ENCODE measurements at regions not wholly inside any gene's neighbourhood (a gene's known extent, or its start where the extent isn't known, plus 50 kb on each side); places are given as distances from the start of the nearest gene placed in this dataset.

DNA sequence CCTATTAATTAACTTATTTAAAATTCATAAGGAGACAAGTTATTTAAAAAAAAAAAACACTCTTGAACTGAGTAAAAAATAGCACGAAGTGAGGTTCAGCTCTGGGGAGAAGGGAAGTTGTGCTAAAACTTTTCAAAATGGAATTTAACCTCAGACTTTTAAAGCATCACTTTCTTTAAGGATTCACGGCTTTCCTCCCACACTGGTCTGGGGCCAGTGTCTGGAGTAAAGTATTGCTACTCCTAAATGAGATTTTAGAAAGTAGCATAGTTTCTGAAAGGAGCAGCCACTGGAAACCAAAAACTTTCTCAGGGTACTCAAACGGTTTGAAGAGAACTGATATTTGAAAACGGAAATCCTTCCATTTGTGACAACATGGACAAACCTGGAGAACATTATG is 97.7 kb upstream of the CYP1B1 start:
- Mint-ChIP-seq H3K4me1 (peaks cover 0 to 2% (median 0%) of the 10 kb centered on the region in 3 donors), H3K27me3 (peaks cover 16% of the 10 kb centered on the region), H3K36me3 (no peaks in the 10 kb centered on the region), H3K4me3 (no peak overlapping the region), H3K27ac (no peak overlapping the region), H3K9me3 (peaks cover 0 to 3% (median 0%) of the 10 kb centered on the region in 3 donors)

DNA sequence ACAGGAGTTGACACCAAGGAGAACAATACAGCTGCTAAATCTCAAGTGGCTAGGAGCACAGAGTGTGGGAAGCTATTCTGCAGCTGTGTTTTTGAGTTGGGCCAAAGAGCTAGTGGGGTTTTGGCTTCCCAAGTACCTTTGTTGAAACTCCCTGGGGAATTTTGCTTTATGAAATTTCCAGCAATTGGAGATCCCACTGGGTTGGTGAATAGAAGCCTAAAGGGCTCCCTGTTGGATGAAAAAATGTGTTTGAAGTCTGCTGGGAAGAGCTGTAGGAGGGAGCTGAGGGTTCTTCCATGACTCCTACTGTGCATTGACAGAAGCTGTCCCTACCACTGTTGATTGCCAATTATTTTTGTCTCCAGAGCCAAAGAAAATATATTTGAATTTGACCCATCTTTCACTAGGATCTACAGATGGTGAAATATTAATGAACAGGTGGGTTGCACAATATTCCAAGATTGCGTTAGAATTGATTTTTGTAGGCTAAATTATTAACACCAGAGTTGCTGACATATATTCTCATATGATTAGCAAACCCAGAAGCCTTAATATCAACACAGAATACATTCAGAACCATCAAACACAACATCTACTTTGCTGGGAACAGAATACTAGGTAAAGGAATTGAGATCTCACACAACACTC is 95.4 kb upstream of the CYP1B1 start:
- Mint-ChIP-seq H3K4me1 (peaks cover 0 to 2% (median 0%) of the 10 kb centered on the region in 3 donors), H3K27ac (no peak overlapping the region), H3K9me3 (peaks cover 0 to 3% (median 0%) of the 10 kb centered on the region in 3 donors), H3K36me3 (no peaks in the 10 kb centered on the region), H3K4me3 (no peak overlapping the region), H3K27me3 (peaks cover 16% of the 10 kb centered on the region)

DNA sequence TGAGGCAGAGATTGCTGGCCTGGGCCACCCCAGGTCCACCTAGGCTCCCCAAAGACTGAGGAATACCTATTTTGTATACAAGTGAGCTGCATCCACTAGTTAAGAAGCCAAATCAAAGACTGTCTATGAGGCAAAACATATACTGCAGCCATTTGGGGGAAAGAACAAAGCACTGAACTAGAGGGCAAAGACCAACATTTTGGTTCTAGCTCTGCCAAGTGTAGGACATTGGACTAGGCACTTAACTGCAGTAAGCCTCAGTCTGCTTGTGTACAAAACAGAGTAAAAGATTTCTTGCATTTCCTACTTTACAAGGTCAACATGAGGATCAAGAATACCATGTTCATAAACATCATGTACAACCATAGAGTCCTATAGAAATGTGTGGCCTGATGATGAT is 94.8 kb upstream of the CYP1B1 start:
- no peaks in the 10 kb centered on the region for H3K36me3 Mint-ChIP-seq
- H3K27ac Mint-ChIP-seq, result no peak overlapping the region
- H3K4me1 Mint-ChIP-seq, result peaks cover 0 to under 1% (median 0%) of the 10 kb centered on the region in 3 donors
- no peak overlapping the region for H3K4me3 Mint-ChIP-seq
- H3K9me3 Mint-ChIP-seq, result peaks cover 0 to 3% (median 0%) of the 10 kb centered on the region in 3 donors
- peaks cover 17% of the 10 kb centered on the region for H3K27me3 Mint-ChIP-seq

DNA sequence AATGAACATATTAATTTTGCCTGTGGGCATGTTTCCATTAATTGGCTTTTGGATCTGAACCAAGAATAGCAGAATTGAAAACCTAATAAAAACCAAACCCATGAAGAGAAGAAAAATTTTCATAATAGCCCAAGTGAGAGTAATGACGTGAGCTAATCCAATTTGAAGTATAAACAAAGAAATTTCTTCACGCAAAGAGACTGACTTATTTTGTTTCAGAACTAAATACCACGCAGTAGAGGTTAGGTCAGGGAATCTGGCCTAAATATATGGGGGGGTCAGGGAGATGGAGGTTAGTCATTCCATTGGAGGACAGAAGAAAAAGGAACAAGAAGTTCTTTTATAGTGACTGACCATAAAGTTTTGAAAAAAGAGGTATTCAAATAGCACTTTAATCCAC is 94.1 kb upstream of the CYP1B1 start:
- Mint-ChIP-seq H3K4me1 (peaks cover 0 to 2% (median 0%) of the 10 kb centered on the region in 3 donors), H3K9me3 (peaks cover 0 to 3% (median 0%) of the 10 kb centered on the region in 3 donors), H3K27me3 (peaks cover 17% of the 10 kb centered on the region), H3K27ac (no peak overlapping the region), H3K4me3 (no peak overlapping the region), H3K36me3 (no peaks in the 10 kb centered on the region)

DNA sequence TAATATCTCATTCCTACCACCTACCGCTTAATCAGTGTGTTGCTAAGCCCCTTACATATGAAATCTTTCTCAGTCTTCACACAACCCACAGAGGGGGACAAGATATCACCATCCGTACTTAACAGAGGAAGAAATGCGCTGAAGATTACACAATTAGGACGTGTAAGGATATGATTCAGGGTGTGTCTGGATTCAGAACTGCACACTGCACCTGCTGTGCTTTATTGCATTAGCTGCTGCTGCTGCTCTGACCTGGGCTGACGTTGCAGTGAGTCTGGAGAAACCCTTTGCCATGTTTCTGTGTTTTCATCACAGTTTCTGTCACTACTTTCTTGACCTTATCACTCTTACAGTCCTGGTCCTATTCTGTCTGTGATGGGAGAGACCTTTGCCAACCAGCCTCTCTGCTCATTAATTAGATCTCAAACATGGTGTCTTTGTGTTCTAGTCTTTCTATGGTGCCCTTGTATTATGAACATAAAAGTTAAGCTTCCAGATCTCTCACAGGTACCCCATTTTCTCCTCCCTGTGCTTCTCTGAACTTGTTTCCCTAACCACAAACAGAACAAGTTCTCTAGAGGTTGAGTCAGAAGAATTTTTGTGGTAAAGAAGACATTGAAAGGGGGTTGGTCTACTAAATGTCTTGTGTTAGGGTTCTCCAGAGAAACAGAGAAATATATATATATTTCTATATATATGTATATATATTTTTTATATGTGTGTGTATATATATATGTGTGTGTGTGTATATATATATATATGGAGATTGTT is 92.9 kb upstream of the CYP1B1 start:
- peaks cover 0 to 7% (median 0%) of the 10 kb centered on the region in 3 donors for H3K4me1 Mint-ChIP-seq
- peaks cover 23% of the 10 kb centered on the region for H3K27me3 Mint-ChIP-seq
- peaks cover 0 to 3% (median 0%) of the 10 kb centered on the region in 3 donors for H3K9me3 Mint-ChIP-seq
- H3K4me3 Mint-ChIP-seq, result no peak overlapping the region
- H3K27ac Mint-ChIP-seq, result no peak overlapping the region
- H3K36me3 Mint-ChIP-seq, result no peaks in the 10 kb centered on the region

DNA sequence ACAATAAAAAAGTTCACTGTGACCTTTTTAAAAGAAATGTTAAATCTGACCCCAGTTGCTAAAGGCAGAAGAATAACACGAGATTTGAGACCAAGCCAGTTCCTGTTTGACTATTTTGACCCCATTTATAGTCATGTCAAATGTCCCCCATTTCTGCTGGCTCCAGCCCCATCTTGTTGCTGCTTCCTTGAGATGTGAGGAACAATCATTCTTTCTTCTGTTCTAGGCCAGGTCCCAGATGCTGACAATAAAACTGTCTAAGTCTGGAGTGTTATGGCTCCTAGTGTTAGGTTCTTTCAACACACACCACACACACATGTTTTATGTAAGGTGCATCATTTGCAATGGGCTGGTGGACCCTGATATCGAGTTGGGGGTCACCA is 92.0 kb upstream of the CYP1B1 start:
- Mint-ChIP-seq H3K36me3 (no peaks in the 10 kb centered on the region), H3K4me3 (no peak overlapping the region), H3K27ac (no peak overlapping the region), H3K9me3 (peaks cover 0 to 3% (median 0%) of the 10 kb centered on the region in 3 donors), H3K4me1 (peaks cover 0 to 7% (median 0%) of the 10 kb centered on the region in 3 donors), H3K27me3 (peaks cover 23% of the 10 kb centered on the region)

DNA sequence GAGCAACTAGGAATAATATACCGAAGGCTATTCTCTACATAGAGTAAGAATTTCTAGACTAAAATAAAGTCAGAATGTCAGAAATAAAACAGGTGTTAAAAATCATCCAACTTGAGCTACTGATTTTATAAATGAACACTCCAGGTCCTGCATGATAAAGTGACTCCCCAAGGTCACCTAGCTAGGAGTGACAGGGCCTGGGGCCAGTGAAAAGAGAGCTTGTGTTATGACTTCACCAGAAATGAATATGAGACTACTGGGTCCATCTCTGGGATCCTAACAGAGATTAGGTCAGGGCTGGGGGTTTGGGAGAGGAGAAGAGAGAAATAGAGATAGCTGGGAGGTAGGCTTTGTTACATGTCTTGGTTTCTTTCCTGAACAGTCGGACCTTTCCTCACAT is 89.7 kb upstream of the CYP1B1 start:
- Mint-ChIP-seq H3K27me3 (peaks cover 22% of the 10 kb centered on the region), H3K4me3 (no peak overlapping the region), H3K27ac (no peak overlapping the region), H3K36me3 (no peaks in the 10 kb centered on the region), H3K4me1 (peaks cover 0 to 7% (median 0%) of the 10 kb centered on the region in 3 donors), H3K9me3 (peaks cover 0 to 2% (median 0%) of the 10 kb centered on the region in 3 donors)

DNA sequence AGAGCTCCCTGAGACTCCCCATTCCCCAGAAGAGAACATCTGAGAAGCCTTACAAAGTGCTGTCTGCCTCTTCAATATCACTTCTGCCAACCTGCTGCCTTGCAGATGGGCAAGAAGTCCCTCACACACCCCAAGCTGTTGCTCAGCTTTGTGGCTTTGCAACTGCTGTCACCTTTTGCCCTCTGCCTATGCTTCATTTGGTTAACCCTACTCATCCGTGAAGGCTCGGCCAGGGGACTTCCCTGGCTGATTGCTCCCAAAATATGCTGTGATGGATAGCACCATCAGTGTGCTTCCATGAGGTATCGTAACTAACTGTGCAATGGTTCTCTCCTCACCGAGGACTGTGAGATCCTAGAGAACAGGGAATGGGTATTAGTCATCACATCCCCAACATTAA is 88.9 kb upstream of the CYP1B1 start:
- Mint-ChIP-seq H3K27me3 (peaks cover 18% of the 10 kb centered on the region), H3K4me1 (peaks cover 0 to 7% (median 0%) of the 10 kb centered on the region in 3 donors), H3K27ac (no peak overlapping the region), H3K36me3 (no peaks in the 10 kb centered on the region), H3K9me3 (peaks cover 0 to 2% (median 0%) of the 10 kb centered on the region in 3 donors), H3K4me3 (no peak overlapping the region)

DNA sequence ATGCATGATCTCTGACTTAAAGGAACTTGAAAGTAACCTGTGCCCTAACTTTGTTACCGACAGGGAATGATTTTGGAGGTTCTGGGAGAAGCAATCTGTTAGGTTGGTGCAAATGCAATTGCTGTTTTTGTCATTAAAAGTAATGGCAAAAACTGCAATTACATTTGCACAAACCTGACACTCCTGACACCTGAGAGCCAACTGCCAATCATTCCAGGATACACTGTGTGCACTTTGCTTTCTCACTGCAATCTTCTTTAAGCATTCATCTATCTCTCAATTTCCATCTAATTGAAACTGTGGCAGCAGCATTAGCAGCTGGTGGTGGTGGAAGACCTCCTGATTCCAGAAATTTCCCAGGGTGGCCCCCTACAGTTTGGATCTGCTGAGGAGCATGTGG is 87.6 kb upstream of the CYP1B1 start:
- Mint-ChIP-seq H3K27me3 (peaks cover 15% of the 10 kb centered on the region), H3K9me3 (peaks cover 0 to 2% (median 0%) of the 10 kb centered on the region in 3 donors), H3K4me3 (no peak overlapping the region), H3K27ac (no peak overlapping the region), H3K4me1 (peaks cover 0 to 7% (median 0%) of the 10 kb centered on the region in 3 donors), H3K36me3 (no peaks in the 10 kb centered on the region)

DNA sequence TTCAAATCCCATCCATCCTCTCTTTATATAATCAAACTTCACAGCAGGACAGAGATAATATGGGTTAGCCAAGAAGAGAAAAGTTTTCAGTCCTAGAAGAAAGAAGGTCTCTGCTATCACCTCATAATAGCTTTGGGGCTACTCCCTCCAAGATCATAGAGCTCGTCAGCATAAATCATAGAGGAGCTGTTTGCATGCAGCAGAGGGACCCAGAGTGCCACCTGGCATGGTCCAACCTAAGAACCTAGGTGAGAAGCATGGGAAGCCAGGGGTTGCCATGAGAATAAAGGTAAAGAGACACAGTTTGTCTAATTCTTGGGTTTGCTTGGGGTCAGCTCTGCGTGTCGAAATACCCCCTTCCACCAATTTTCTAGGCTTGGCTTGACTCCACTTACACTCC is 87.1 kb upstream of the CYP1B1 start:
- H3K27me3 Mint-ChIP-seq, result peaks cover 15% of the 10 kb centered on the region

DNA sequence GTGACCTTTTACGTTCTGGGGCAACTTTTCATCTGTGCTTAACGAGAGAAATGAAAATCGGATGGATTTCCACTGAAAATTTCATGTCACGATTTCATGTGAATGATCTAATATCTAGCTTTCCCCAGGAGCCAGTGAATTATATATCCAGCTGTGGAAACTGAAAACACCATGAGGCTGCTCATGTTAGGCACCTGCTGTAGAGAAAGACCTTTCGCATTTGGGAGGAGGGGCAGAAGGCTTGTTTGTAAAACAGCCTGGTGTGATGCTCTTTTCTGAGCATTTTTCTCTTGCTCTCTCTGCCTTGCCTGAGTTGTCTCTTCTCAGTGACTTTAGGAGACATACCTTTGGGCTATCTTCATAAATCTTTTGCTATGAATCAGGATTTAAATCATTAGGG is 84.6 kb upstream of the CYP1B1 start:
- peaks cover 17% of the 10 kb centered on the region for H3K27me3 Mint-ChIP-seq
- peaks cover 0 to 2% (median 0%) of the 10 kb centered on the region in 3 donors for H3K9me3 Mint-ChIP-seq
- H3K27ac Mint-ChIP-seq, result no peak overlapping the region
- H3K4me1 Mint-ChIP-seq, result peaks cover 0 to 7% (median 0%) of the 10 kb centered on the region in 3 donors
- H3K4me3 Mint-ChIP-seq, result no peak overlapping the region
- H3K36me3 Mint-ChIP-seq, result no peaks in the 10 kb centered on the region

More for the DNA sequence above, 87.1 kb upstream of the CYP1B1 start:
- H3K4me3 Mint-ChIP-seq, result no peak overlapping the region
- peaks cover 0 to 2% (median 0%) of the 10 kb centered on the region in 3 donors for H3K9me3 Mint-ChIP-seq
- no peaks in the 10 kb centered on the region for H3K36me3 Mint-ChIP-seq
- no peak overlapping the region for H3K27ac Mint-ChIP-seq
- H3K4me1 Mint-ChIP-seq, result peaks cover 0 to 7% (median 0%) of the 10 kb centered on the region in 3 donors

DNA sequence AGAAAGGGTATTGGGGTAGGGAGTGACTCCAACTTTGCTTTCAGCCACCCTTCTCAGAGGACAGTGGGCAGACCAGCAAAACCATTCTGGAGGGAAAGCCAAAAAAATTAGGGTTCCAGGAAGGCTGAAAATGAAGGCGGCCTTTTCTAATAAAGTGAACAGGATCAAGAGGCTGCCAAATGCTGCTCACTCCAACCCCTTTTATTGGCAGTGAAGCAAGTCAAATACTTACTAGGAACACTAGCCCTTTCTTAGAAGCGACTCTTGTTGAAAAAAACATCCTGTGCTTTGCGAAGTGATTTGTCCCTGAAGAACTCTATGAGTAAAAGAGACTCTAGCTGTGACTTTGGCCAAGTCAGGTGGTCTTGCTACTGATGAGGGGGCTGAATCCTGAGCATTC is 83.6 kb upstream of the CYP1B1 start:
- Mint-ChIP-seq H3K36me3 (no peaks in the 10 kb centered on the region), H3K9me3 (peaks cover 0 to 2% (median 0%) of the 10 kb centered on the region in 3 donors), H3K4me1 (peaks cover 0 to under 1% (median 0%) of the 10 kb centered on the region in 3 donors), H3K27ac (no peak overlapping the region), H3K27me3 (peaks cover 12% of the 10 kb centered on the region), H3K4me3 (no peak overlapping the region)

DNA sequence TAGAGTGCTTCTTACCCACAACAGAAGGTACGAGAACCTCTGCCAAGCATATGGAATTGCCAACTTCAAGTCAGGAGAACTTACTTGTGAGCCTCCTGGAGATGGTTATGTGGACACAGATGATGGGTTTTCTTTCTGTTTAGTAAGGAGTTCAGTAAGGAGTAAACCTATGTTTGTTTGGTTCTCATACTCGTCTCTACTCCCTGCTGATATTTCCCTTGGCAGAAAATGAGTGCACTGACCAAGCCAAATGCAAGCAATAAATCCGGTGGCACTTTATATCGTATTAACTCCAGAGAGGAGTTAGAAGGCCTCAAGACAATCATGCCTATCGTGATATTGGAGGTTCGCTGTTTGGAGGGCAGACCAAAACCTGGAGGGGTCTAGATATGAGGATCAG is 83.2 kb upstream of the CYP1B1 start:
- Mint-ChIP-seq H3K4me1 (no peaks in the 10 kb centered on the region), H3K36me3 (no peaks in the 10 kb centered on the region), H3K27me3 (peaks cover 11% of the 10 kb centered on the region), H3K27ac (no peak overlapping the region), H3K9me3 (peaks cover 0 to 2% (median 0%) of the 10 kb centered on the region in 3 donors), H3K4me3 (no peak overlapping the region)

DNA sequence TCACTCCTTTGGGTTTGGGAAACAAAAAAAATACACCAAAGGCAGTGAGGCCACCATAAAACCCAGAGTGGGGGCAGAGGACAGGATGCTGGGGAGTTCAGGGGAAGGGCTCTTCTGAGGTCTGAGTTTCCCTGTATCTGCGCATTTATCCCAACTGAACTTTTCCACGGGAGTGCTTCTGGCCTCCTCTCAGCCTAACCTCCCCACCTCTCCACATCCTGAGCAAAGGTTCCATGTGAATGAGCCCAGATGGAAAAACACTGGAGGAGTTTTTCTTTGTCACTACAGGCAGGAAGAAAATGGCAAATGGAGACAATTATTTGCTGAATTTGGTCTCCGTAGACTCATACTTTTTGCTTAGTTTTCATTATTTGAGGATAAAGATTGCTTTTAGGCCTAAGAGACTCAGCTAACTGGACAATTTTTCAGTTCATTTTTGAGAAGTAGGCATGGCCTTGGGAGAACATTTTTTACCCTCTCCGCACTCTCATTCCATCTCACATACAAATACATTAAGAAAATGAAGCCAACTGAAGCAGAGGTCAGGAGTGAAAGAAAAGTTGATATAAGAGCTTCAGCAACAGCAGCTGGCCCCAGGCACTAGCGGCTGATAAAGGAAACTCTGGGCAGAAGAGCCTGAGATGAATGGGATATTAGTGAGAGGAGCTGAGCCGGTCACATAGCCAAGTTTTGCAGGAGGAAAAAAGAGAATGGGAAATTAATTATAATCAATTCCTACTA is 82.6 kb upstream of the CYP1B1 start:
- no peak overlapping the region for H3K27ac Mint-ChIP-seq
- peak overlapping the region in 1 of 4 donors; percentile 14 for H3K4me3 Mint-ChIP-seq
- no peaks in the 10 kb centered on the region for H3K4me1 Mint-ChIP-seq
- H3K27me3 Mint-ChIP-seq, result peaks cover 16% of the 10 kb centered on the region
- H3K36me3 Mint-ChIP-seq, result no peaks in the 10 kb centered on the region
- H3K9me3 Mint-ChIP-seq, result peaks cover 0 to 2% (median 0%) of the 10 kb centered on the region in 3 donors

DNA sequence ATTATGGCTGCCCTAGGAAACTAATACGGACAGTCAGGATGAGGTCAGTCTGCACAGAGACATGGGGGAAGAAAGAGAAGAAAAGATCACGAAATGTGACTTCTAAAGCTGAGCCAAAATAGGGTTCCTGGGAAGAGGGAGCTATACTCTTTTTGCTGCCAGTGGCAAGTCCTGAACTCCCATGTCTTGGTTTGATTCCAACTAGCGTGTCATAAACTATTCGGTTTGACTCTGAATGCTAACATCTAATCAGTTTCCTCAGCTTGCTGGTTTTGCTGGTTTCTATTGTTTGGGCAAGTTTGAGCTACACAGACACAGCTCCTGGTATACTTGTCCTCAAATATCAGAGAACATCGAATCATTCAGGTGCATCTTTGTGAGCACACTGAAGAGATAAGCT is 80.5 kb upstream of the CYP1B1 start:
- Mint-ChIP-seq H3K9me3 (peaks cover 0 to 2% (median 0%) of the 10 kb centered on the region in 3 donors), H3K4me1 (no peaks in the 10 kb centered on the region), H3K27me3 (peaks cover 15% of the 10 kb centered on the region), H3K4me3 (no peak overlapping the region), H3K36me3 (no peaks in the 10 kb centered on the region), H3K27ac (no peak overlapping the region)
